Liver (tissue), 8 donors: ENCODE measurements at regions not wholly inside any gene's neighbourhood (a gene's known extent, or its start where the extent isn't known, plus 50 kb on each side); places are given as distances from the start of the nearest gene placed in this dataset.

Source experiments
- DNase-seq: peaks from one replicate; pipeline ENCODE4 v3.0.0-alpha.2; 2017; ENCODE audit warnings: low spot score
- H3K27ac ChIP-seq, 2 donors: one replicate each; pipeline ENCODE4 v1.7.0; 2013; ENCODE audit warnings: inconsistent platforms in 2 of 2, low read length in 2 of 2, control low read depth in 1 of 2, low read depth in 1 of 2, mild to moderate bottlenecking in 1 of 2
- H3K27me3 ChIP-seq, 4 donors: one replicate each; pipeline versions ENCODE4 v1.6.1 to v1.7.0; 2013; ENCODE audit warnings: low read length in 3 of 4, inconsistent platforms in 1 of 4, mild to moderate bottlenecking in 1 of 4, moderate library complexity in 1 of 4; ENCODE audit not compliant: control insufficient read depth in 4 of 4, insufficient read depth in 4 of 4
- H3K36me3 ChIP-seq, 4 donors: one replicate each; pipeline versions ENCODE4 v1.6.1 to v1.7.0; 2013; ENCODE audit warnings: low read length in 3 of 4, mild to moderate bottlenecking in 3 of 4, low read depth in 1 of 4, moderate library complexity in 1 of 4; ENCODE audit not compliant: control insufficient read depth in 4 of 4, insufficient read depth in 3 of 4
- H3K4me1 ChIP-seq, 4 donors: one replicate each; pipeline versions ENCODE4 v1.6.1 to v1.7.0; 2013; ENCODE audit warnings: low read length in 3 of 4, mild to moderate bottlenecking in 3 of 4, moderate library complexity in 1 of 4; ENCODE audit not compliant: control insufficient read depth in 4 of 4, insufficient read depth in 4 of 4
- H3K4me3 ChIP-seq, 3 donors: one replicate each; pipeline versions ENCODE4 v1.6.1 to v1.7.0; 2013; ENCODE audit warnings: low read length in 3 of 3, control low read depth in 1 of 3, low read depth in 1 of 3, mild to moderate bottlenecking in 1 of 3
- H3K9ac ChIP-seq, 2 donors: one replicate each; pipeline ENCODE4 v1.7.0; 2013; ENCODE audit warnings: low read length in 2 of 2, mild to moderate bottlenecking in 2 of 2, moderate library complexity in 2 of 2, control low read depth in 1 of 2, low read depth in 1 of 2
- H3K9me3 ChIP-seq, 4 donors: one replicate each; pipeline versions ENCODE4 v1.6.1 to v1.7.0; 2013; ENCODE audit warnings: low read length in 3 of 4; ENCODE audit not compliant: control insufficient read depth in 4 of 4
- ATF3 ChIP-seq: IDR thresholded peaks from 2 replicates; pipeline ENCODE4 v1.6.1; 2016; ENCODE audit warnings: antibody characterized with exemption
- FOXA1 ChIP-seq: IDR thresholded peaks from 2 replicates; pipeline ENCODE4 v1.6.1; 2016; ENCODE audit warnings: antibody characterized with exemption
- FOXA2 ChIP-seq: IDR thresholded peaks from 2 replicates; pipeline ENCODE4 v1.6.1; 2016; ENCODE audit warnings: antibody characterized with exemption
- GABPA ChIP-seq, 2 donors: IDR thresholded peaks in 1 of 2; conservative IDR thresholded peaks in 1 of 2; 2 replicates each; pipeline ENCODE4 v1.6.1; 2016; ENCODE audit warnings: antibody characterized with exemption in 2 of 2, mild to moderate bottlenecking in 1 of 2, moderate library complexity in 1 of 2
- HNF4G ChIP-seq: IDR thresholded peaks from 2 replicates; pipeline ENCODE4 v1.6.1; 2016; ENCODE audit warnings: antibody characterized with exemption
- JUND ChIP-seq, 2 donors: IDR thresholded peaks; 2 replicates each; pipeline ENCODE4 v1.6.1; 2016; ENCODE audit warnings: antibody characterized with exemption in 2 of 2
- MAX ChIP-seq: IDR thresholded peaks from 2 replicates; pipeline ENCODE4 v1.6.1; 2016; ENCODE audit warnings: antibody characterized with exemption
- NR2F2 ChIP-seq: IDR thresholded peaks from 2 replicates; pipeline ENCODE4 v1.6.1; 2016; ENCODE audit warnings: antibody characterized with exemption
- RAD21 ChIP-seq, 2 donors: IDR thresholded peaks; 2 replicates each; pipeline ENCODE4 v1.6.1; 2016; ENCODE audit warnings: antibody characterized with exemption in 2 of 2, mild to moderate bottlenecking in 2 of 2
- REST ChIP-seq: IDR thresholded peaks from 2 replicates; pipeline ENCODE4 v1.6.1; 2016; ENCODE audit warnings: antibody characterized with exemption, mild to moderate bottlenecking
- YY1 ChIP-seq: IDR thresholded peaks from 2 replicates; pipeline ENCODE4 v1.6.1; 2016; ENCODE audit warnings: antibody characterized with exemption, mild to moderate bottlenecking
- ZBTB33 ChIP-seq: IDR thresholded peaks from 2 replicates; pipeline ENCODE4 v1.6.1; 2016; ENCODE audit warnings: antibody characterized with exemption
- WGBS: extraction: QIAGEN DNeasy Blood & Tissue Kit; methylation state at CpG from one replicate; pipeline ENCODE4 v1.1.7; 2013; 5-methylcytosine and 5-hydroxymethylcytosine counted together
- TF ChIP-seq, protein P1 (sequence below): fragments of 150-350 bp; IDR thresholded peaks from 2 replicates; pipeline ENCODE4 v1.5.1; 2017; ENCODE audit warnings: improper control_type of control experiment, low read depth, low read length; ENCODE audit not compliant: missing input control
- donor health status: healthy.
- donor health status: healthy.
- donor health status: healthy.
- donor health status: healthy.
- donor health status: healthy.

DNA sequence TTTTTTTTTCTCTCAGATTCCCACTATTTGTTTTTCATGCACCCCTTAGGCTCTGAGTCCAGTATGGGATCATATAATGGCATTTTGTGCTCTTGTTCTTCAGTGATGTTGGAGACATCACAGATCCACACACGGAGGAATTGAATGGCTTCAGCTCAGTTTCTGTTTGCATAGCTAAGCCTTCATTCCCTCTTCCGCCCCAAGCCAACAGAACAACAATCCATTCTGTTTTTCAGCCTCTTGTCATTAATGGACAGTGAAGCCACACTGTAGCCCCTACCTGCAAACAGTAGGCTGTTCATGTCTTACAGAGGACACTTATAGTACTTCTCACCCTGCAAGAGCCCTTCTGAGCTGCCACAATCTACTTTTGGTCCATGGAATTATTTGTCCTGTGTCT, 64.0 kb upstream of the ZSWIM2 start (continued):
- TF ChIP-seq, protein P1, sequence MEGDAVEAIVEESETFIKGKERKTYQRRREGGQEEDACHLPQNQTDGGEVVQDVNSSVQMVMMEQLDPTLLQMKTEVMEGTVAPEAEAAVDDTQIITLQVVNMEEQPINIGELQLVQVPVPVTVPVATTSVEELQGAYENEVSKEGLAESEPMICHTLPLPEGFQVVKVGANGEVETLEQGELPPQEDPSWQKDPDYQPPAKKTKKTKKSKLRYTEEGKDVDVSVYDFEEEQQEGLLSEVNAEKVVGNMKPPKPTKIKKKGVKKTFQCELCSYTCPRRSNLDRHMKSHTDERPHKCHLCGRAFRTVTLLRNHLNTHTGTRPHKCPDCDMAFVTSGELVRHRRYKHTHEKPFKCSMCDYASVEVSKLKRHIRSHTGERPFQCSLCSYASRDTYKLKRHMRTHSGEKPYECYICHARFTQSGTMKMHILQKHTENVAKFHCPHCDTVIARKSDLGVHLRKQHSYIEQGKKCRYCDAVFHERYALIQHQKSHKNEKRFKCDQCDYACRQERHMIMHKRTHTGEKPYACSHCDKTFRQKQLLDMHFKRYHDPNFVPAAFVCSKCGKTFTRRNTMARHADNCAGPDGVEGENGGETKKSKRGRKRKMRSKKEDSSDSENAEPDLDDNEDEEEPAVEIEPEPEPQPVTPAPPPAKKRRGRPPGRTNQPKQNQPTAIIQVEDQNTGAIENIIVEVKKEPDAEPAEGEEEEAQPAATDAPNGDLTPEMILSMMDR: no peak

DNA sequence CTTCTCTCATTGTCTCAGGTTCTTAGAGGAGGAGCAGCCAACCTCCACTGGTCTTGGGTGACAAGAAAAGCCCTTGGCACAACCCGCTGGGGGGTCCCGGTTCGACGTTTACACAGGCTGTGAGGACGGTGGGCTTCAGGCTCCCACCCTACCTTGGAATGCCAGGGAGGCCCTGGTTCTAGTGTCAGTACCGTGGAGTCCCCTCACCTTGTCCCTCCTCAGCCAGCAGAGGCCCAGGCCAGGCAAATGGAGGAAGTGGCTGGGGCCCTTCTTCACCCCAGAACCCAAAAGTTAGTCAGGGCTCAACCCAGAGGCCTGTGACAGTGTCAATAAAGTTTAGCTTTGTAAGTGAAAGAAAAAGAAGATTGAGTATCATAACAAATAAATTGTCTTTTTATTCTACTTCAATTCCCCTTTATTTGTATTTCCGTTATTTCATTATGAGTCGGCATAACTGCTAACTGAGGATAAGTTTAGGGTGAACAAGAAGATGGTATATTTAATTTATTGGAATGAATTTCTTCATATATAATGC, 62.6 kb upstream of the ZSWIM2 start:
- H3K27ac ChIP-seq: no peak overlapping the region
- H3K9me3 ChIP-seq: no peaks in the 10 kb centered on the region
- no peak overlapping the region for H3K9ac ChIP-seq

More for the DNA sequence above, 62.6 kb upstream of the ZSWIM2 start:
- no peak overlapping the region for H3K4me3 ChIP-seq
- no peaks in the 10 kb centered on the region for H3K36me3 ChIP-seq
- no peaks in the 10 kb centered on the region for H3K4me1 ChIP-seq
- no peak for DNase-seq
- H3K27me3 ChIP-seq: no peaks in the 10 kb centered on the region
- TF ChIP-seq RAD21 (IDR thresholded peaks at IDR 0.05): no peak
- TF ChIP-seq GABPA (IDR thresholded peaks at IDR 0.05 in 1 of 2, conservative IDR thresholded peaks at IDR 0.05 in 1 of 2): no peak
- TF ChIP-seq NR2F2: no peak
- no peak for TF ChIP-seq MAX
- no peak for TF ChIP-seq REST
- no peak for TF ChIP-seq FOXA1
- no peak for TF ChIP-seq JUND (IDR thresholded peaks at IDR 0.05)
- TF ChIP-seq ZBTB33: no peak
- no peak for TF ChIP-seq ATF3
- no peak for TF ChIP-seq FOXA2
- TF ChIP-seq YY1: no peak
- TF ChIP-seq HNF4G: no peak
- 78% methylated on average over 8 of the region's 8 CpGs for WGBS
